ENCODE measurements at regions not wholly inside any gene's neighbourhood (a gene's known extent, or its start where the extent isn't known, plus 50 kb on each side); places are given as distances from the start of the nearest gene placed in this dataset.

DNA sequence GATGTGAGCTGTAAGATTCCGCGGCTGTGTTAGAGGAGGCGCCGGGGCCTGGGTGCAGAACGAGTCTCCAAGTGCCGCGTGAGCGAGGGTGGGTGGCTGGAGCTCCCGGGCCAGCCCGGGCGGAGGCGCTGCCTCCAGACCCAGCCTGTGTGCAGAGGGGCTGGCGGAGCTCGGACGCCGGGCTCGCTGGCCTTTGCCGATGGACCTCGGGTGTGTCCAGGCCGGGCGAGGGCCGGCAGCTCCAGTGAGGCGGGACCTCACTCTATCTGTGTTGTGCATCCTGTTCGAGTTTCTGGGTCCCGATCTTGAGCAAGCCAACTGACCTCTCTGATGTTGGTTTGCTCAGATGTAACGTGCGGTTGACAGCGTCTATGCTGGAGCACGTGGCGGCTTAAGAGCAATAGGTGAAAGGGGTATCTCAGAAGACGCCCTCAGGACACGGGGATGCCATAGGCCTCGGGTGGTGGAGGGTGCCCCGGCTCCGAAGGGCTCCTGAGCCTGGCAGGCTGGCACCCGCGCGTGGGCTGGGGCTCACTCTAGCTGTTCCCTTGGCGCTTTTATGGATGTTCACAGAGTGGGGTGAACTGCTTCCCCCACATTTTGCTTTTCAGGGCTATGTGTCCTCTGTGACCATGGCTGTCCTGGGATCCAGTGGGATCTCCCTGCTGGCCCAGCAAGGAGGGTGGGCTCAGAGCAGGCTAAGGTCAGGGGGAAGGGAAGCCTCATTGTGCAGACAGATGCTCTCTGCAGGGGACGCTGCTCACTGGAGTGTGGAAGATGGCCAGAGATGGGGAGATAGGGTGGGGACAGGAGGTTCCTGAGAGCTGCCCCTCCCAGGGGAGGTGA is 69.8 kb downstream of the MRPL36 start:
- DNase-seq (ENCODE audit: extremely low spot score, unreplicated experiment) = peak; percentile 65
- no peak overlapping the region for H3K27ac Mint-ChIP-seq
- no peaks in the 10 kb centered on the region for H3K36me3 Mint-ChIP-seq
- H3K4me1 Mint-ChIP-seq (ENCODE audit: unreplicated experiment) = no peaks in the 10 kb centered on the region
- H3K4me3 Mint-ChIP-seq = no peak overlapping the region
- H3K27me3 Mint-ChIP-seq = peaks cover 24% of the 10 kb centered on the region
- no peaks in the 10 kb centered on the region for H3K9me3 Mint-ChIP-seq
- TF ChIP-seq, protein P1, sequence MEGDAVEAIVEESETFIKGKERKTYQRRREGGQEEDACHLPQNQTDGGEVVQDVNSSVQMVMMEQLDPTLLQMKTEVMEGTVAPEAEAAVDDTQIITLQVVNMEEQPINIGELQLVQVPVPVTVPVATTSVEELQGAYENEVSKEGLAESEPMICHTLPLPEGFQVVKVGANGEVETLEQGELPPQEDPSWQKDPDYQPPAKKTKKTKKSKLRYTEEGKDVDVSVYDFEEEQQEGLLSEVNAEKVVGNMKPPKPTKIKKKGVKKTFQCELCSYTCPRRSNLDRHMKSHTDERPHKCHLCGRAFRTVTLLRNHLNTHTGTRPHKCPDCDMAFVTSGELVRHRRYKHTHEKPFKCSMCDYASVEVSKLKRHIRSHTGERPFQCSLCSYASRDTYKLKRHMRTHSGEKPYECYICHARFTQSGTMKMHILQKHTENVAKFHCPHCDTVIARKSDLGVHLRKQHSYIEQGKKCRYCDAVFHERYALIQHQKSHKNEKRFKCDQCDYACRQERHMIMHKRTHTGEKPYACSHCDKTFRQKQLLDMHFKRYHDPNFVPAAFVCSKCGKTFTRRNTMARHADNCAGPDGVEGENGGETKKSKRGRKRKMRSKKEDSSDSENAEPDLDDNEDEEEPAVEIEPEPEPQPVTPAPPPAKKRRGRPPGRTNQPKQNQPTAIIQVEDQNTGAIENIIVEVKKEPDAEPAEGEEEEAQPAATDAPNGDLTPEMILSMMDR (conservative IDR thresholded peaks at IDR 0.05) = no peak

- DNase-seq (ENCODE audit: extremely low spot score, unreplicated experiment) = peak; percentile 67
- Mint-ChIP-seq H3K36me3 (no peaks in the 10 kb centered on the region), H3K9me3 (no peaks in the 10 kb centered on the region), H3K27me3 (peaks cover 24% of the 10 kb centered on the region), H3K4me3 (no peak overlapping the region), H3K4me1 (ENCODE audit: unreplicated experiment) (no peaks in the 10 kb centered on the region), H3K27ac (no peak overlapping the region)
- TF ChIP-seq, protein P1 (conservative IDR thresholded peaks at IDR 0.05) = no peak
Measured at GRCh38 chr5:1728846-1729245, 70.8 kb downstream of the MRPL36 start.

DNA sequence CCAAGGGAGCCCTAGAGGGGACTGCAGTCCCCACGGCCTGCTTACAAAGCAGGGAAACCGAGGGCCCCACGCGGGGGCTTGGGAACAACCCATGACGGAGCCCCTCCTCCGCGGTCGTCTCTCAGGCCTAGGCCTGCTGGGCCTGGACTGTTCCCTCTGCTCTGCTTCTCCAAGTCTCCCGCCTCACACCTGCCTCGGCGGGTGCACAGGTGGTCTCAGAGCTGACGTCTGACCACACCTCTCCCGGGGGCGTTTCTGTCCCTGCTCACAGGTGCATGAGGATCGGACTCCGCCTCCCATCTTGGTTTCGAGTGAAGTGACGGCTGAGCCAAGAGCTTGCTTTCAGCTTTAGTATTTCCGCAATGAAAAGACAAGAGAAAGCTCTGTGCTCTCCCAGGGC is 72.1 kb downstream of the MRPL36 start:
- DNase-seq (ENCODE audit: extremely low spot score, unreplicated experiment) = peak; percentile 58

DNA sequence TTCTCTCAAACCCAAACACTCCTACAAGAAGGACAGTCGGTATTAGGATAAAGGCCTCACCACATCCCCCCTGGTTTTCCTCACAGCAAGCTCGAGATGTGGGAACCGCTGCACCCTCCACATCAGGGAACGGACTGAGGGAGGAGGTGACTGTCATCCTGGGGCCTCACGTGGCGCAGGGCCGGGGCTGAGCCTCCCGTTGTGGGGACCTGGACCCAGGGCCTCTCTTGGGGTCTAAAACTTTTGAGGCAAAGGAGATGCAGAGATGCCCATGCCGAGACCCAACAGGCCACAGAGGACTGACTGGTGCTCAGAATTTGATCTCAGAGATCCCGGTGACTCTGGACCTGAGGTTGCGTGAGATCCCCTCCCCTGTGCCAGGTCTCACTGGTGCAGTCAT is 72.7 kb downstream of the MRPL36 start:
- peaks cover 22% of the 10 kb centered on the region for H3K27me3 Mint-ChIP-seq

More for the DNA sequence above, 72.1 kb downstream of the MRPL36 start:
- H3K4me3 Mint-ChIP-seq = no peak overlapping the region
- H3K27me3 Mint-ChIP-seq = peaks cover 24% of the 10 kb centered on the region
- no peaks in the 10 kb centered on the region for H3K9me3 Mint-ChIP-seq
- H3K27ac Mint-ChIP-seq = no peak overlapping the region
- no peaks in the 10 kb centered on the region for H3K36me3 Mint-ChIP-seq
- TF ChIP-seq, protein P1 (conservative IDR thresholded peaks at IDR 0.05) = no peak
- no peaks in the 10 kb centered on the region for H3K4me1 Mint-ChIP-seq (ENCODE audit: unreplicated experiment)

DNA sequence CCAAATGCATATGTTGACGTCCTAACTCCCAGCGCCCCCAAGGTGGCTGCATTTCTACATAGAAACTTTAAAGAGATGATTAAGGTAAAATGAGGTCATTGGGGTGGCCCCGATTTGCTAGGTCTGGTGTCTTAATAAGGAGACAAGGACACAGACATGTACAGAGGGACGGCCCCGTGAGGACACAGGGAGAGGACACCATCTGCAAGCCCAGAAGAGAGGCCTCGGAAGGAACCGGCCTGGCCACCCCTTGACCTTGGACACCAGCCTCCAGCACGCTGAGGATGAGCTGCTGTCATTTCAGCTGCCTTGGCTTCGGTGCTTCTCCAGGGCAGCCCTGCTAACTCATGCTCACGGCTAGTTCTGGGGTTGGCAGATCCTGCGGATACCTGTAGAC is 73.2 kb downstream of the MRPL36 start:
- TF ChIP-seq, protein P1 (conservative IDR thresholded peaks at IDR 0.05) = no peak
- no peak overlapping the region for H3K27ac Mint-ChIP-seq
- no peaks in the 10 kb centered on the region for H3K9me3 Mint-ChIP-seq
- peak; percentile 58 for DNase-seq (ENCODE audit: extremely low spot score, unreplicated experiment)
- H3K4me1 Mint-ChIP-seq (ENCODE audit: unreplicated experiment) = no peaks in the 10 kb centered on the region
- H3K27me3 Mint-ChIP-seq = peaks cover 17% of the 10 kb centered on the region
- H3K36me3 Mint-ChIP-seq = no peaks in the 10 kb centered on the region
- H3K4me3 Mint-ChIP-seq = no peak overlapping the region

More for the DNA sequence above, 72.7 kb downstream of the MRPL36 start:
- Mint-ChIP-seq H3K4me1 (ENCODE audit: unreplicated experiment) (no peaks in the 10 kb centered on the region), H3K27ac (no peak overlapping the region), H3K36me3 (no peaks in the 10 kb centered on the region), H3K9me3 (no peaks in the 10 kb centered on the region), H3K4me3 (no peak overlapping the region)
- DNase-seq (ENCODE audit: extremely low spot score, unreplicated experiment) = peak; percentile 53
- TF ChIP-seq, protein P1 (conservative IDR thresholded peaks at IDR 0.05) = no peak

Data from type B pancreatic cell (in vitro differentiated cells).